Breast epithelium (tissue), 4 donors: ENCODE measurements at regions not wholly inside any gene's neighbourhood (a gene's known extent, or its start where the extent isn't known, plus 50 kb on each side); places are given as distances from the start of the nearest gene placed in this dataset.
"Not testable (repeated sequence)": the region's sequence is repeated elsewhere in the genome, so short reads cannot be mapped to it uniquely, and the experiment has no call there.

ENCODE experiments used
- DNase-seq, 2 donors: peaks; one replicate each; pipeline ENCODE4 v3.0.0-alpha.2; 2019; ENCODE audit warnings: low spot score in 2 of 2
- H3K27ac ChIP-seq, 2 donors: fragments of 200-600 bp; sonication (generic) in 1 of 2; one replicate each; pipeline ENCODE4 v1.5.1; 2016 to 2019; ENCODE audit warnings: mild to moderate bottlenecking in 1 of 2
- H3K27me3 ChIP-seq, 2 donors: fragments of 200-600 bp; sonication (generic) in 1 of 2; one replicate each; pipeline versions ENCODE4 v1.5.1 to v1.6.0; 2017 to 2019; ENCODE audit warnings: control low read depth in 1 of 2, mild to moderate bottlenecking in 1 of 2
- H3K36me3 ChIP-seq: fragments of 200-600 bp; one replicate; pipeline ENCODE4 v1.5.1; 2019
- H3K4me1 ChIP-seq, 2 donors: fragments of 200-600 bp; sonication (generic); one replicate each; pipeline ENCODE4 v1.5.1; 2016 to 2019; ENCODE audit warnings: control low read depth in 1 of 2
- H3K4me3 ChIP-seq, 3 donors: fragments of 200-600 bp; sonication (generic); 1 replicate in 2 of 3; 2 replicates in 1 of 3; pipeline ENCODE4 v1.5.1; 2016 to 2019; ENCODE audit warnings: mild to moderate bottlenecking in 3 of 3, moderate library complexity in 2 of 3
- H3K9me3 ChIP-seq, 2 donors: fragments of 200-600 bp; sonication (generic) in 1 of 2; one replicate each; pipeline ENCODE4 v1.5.1; 2016 to 2019; ENCODE audit warnings: control low read depth in 1 of 2
- CTCF ChIP-seq, 3 donors: fragments of 450-650 bp; IDR thresholded peaks; one replicate each; pipeline ENCODE4 v1.5.1; 2016 to 2017; ENCODE audit warnings: antibody characterized with exemption in 3 of 3, mild to moderate bottlenecking in 3 of 3, moderate library complexity in 3 of 3
- POLR2A ChIP-seq: fragments of 450-650 bp; IDR thresholded peaks from one replicate; pipeline ENCODE4 v1.6.1; 2016; ENCODE audit warnings: antibody characterized with exemption, mild to moderate bottlenecking, moderate library complexity
- POLR2AphosphoS5 ChIP-seq, 3 donors: sonication (generic); formaldehyde crosslinking; IDR thresholded peaks; one replicate each; pipeline ENCODE4 v1.6.1; 2017; ENCODE audit warnings: antibody characterized with exemption in 3 of 3
- intact Hi-C: fragments of 100-400 bp; cut with DNase I; formaldehyde crosslinking; loops from one replicate; pipeline ENCODE4 v1.15.1; 2023; ENCODE audit warnings: low total_unique reads

GRCh38 chr3:26271848-26272247 is 350.7 kb upstream of the LRRC3B start:
- no peaks in the 10 kb centered on the region for H3K36me3 ChIP-seq
- no peak overlapping the region for H3K4me3 ChIP-seq
- no peak for DNase-seq
- H3K4me1 ChIP-seq: no peaks in the 10 kb centered on the region
- TF ChIP-seq CTCF (IDR thresholded peaks at IDR 0.05) (no peak), POLR2AphosphoS5 (IDR thresholded peaks at IDR 0.05) (no peak), POLR2A (no peak)
- H3K27ac ChIP-seq: no peak overlapping the region
- no peaks in the 10 kb centered on the region for H3K27me3 ChIP-seq
- intact Hi-C loops: no loop called here
- no peaks in the 10 kb centered on the region for H3K9me3 ChIP-seq

DNA sequence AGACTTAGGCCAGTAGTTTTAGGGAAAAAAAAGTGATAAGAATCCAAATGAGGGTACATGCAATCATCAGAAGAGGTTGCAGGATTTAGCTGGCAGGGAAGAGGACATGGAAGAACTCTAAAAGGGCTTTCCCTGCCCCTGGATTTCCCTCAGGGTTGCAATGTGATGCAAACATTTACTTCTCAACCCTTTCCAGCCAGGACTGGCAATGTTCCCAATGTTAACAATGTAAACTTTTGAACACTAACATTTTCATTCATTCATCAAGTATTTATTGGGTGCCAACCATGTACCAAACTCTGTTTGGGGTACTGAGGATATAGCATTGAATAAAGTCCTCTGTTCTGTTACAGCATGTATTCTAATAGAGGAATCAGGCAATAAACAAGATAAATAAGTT is 349.4 kb upstream of the LRRC3B start:
- H3K36me3 ChIP-seq: no peaks in the 10 kb centered on the region
- no peak overlapping the region for H3K4me3 ChIP-seq
- no peaks in the 10 kb centered on the region for H3K4me1 ChIP-seq
- intact Hi-C loops: no loop called here
- no peak for DNase-seq
- H3K27me3 ChIP-seq: no peaks in the 10 kb centered on the region
- no peak for TF ChIP-seq CTCF (IDR thresholded peaks at IDR 0.05)
- no peaks in the 10 kb centered on the region for H3K9me3 ChIP-seq
- H3K27ac ChIP-seq: no peak overlapping the region

DNA sequence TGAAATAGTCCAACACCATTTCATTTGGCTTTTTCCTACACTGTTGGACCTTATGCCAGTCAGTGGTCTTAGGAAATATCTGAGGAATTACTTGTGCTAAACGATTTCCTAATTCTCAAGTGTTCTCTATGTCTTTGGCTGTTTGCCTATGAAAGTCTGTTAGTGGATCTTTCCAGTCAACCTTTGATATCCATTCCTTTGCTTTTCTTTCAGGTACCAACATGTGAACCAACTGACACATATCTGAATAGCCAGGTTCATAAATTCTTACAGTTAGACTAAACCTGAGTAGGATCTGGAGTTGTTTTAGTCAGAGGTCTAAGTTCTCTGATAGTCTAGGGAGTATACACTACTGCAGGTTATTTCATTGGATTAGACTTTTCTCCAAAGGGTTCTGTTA is 343.5 kb upstream of the LRRC3B start:
- H3K4me3 ChIP-seq: no peak overlapping the region
- no peaks in the 10 kb centered on the region for H3K4me1 ChIP-seq
- intact Hi-C loops: no loop called here
- no peaks in the 10 kb centered on the region for H3K27me3 ChIP-seq
- no peak for DNase-seq
- H3K9me3 ChIP-seq: peaks cover 7 to 9% of the 10 kb centered on the region in 2 donors
- H3K36me3 ChIP-seq: no peaks in the 10 kb centered on the region
- no peak for TF ChIP-seq CTCF (IDR thresholded peaks at IDR 0.05)
- no peak for TF ChIP-seq POLR2A
- TF ChIP-seq POLR2AphosphoS5 (IDR thresholded peaks at IDR 0.05): no peak
- no peak overlapping the region for H3K27ac ChIP-seq

GRCh38 chr3:26280517-26280916 is 342.1 kb upstream of the LRRC3B start:
- intact Hi-C loops: no loop called here
- no peak overlapping the region for H3K27ac ChIP-seq
- no peak overlapping the region for H3K4me3 ChIP-seq
- no peaks in the 10 kb centered on the region for H3K27me3 ChIP-seq
- no peaks in the 10 kb centered on the region for H3K4me1 ChIP-seq
- no peaks in the 10 kb centered on the region for H3K36me3 ChIP-seq
- no peak for DNase-seq
- peaks cover 21 to 23% of the 10 kb centered on the region in 2 donors for H3K9me3 ChIP-seq
- no peak for TF ChIP-seq POLR2A
- no peak for TF ChIP-seq POLR2AphosphoS5 (IDR thresholded peaks at IDR 0.05)
- TF ChIP-seq CTCF (IDR thresholded peaks at IDR 0.05): no peak

DNA sequence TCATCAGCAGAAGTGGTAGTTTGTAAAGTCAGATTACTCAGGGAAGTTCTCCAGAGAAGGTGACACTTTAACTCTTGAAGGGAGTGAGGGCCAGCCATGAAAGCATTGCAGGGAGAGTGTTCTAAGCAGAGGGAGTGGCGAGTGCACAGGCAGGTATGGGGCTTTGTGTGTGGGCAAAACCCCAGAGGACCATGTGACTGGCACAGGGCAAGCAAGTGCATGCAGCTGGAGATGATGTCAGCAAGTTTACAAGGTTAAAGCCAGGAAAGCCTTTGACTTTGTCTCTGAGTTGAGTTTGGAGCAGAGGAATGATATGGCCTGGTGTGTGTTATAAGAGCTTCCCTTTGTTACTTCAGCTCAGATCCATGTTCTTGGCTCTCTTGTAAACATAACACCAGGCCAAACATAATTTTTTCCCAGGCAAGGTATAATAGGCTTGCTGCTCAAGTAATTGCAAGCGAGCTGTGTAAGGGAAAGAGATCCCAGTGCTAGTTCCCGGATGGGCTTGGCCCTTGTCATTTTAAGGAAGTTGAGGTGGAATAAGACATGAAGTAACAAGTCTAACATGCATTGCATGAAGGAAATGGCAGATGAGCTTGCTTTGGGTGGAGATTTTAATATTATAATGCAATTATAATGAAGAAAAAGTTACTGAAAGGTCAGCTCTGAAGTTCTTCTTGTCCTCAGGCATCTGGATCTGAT is 341.1 kb upstream of the LRRC3B start:
- Histone ChIP-seq H3K4me1 (no peaks in the 10 kb centered on the region), H3K36me3 (no peaks in the 10 kb centered on the region), H3K9me3 (peaks cover 21 to 23% of the 10 kb centered on the region in 2 donors), H3K27ac (no peak overlapping the region), H3K4me3 (no peak overlapping the region), H3K27me3 (no peaks in the 10 kb centered on the region)
- no peak for DNase-seq
- TF ChIP-seq CTCF (IDR thresholded peaks at IDR 0.05): no peak
- TF ChIP-seq POLR2AphosphoS5 (IDR thresholded peaks at IDR 0.05): no peak
- TF ChIP-seq POLR2A: no peak
- intact Hi-C loops: no loop called here

GRCh38 chr3:26284503-26284902 is 338.1 kb upstream of the LRRC3B start:
- intact Hi-C loops, H3K27me3 ChIP-seq, H3K4me1 ChIP-seq, H3K27ac ChIP-seq, DNase-seq, H3K36me3 ChIP-seq, H3K4me3 ChIP-seq: not testable (repeated sequence)
- peaks cover 21 to 23% of the 10 kb centered on the region in 2 donors for H3K9me3 ChIP-seq
